HepG2 (cell line): ENCODE measurements at regions not wholly inside any gene's neighbourhood (a gene's known extent, or its start where the extent isn't known, plus 50 kb on each side); places are given as distances from the start of the nearest gene placed in this dataset.

Experiments used
- ARNTL ChIP-seq: sonication (generic); formaldehyde crosslinking; IDR thresholded peaks from 2 replicates; pipeline ENCODE4 v1.4.0; 2020; ENCODE audit warnings: mild to moderate bottlenecking, missing genetic modification reagents
- ATF3 ChIP-seq: sonication (generic); formaldehyde crosslinking; IDR thresholded peaks from 2 replicates; pipeline ENCODE4 v1.4.0; 2020; ENCODE audit warnings: missing genetic modification reagents
- GABPB1 ChIP-seq: IDR thresholded peaks from 2 replicates; pipeline ENCODE4 v1.6.1; 2016; ENCODE audit warnings: mild to moderate bottlenecking, missing genetic modification reagents, moderate library complexity, missing compliant biosample characterization
- PCBP2 ChIP-seq: fragments of 200-400 bp; formaldehyde crosslinking; optimal IDR thresholded peaks from 2 replicates; pipeline ENCODE3; 2018; ENCODE audit warnings: low read length, low read depth; ENCODE audit not compliant: poor library complexity, severe bottlenecking
- POLR2A ChIP-seq, 2 experiments: IDR thresholded peaks; 2 replicates each; pipeline ENCODE4 v1.6.1; 2011; ENCODE audit warnings: low read depth in 2 of 2, low read length in 2 of 2, mild to moderate bottlenecking in 1 of 2, moderate library complexity in 1 of 2; ENCODE audit not compliant: insufficient read depth in 1 of 2
- PRDM10 ChIP-seq: sonication (generic); formaldehyde crosslinking; IDR thresholded peaks from 2 replicates; pipeline ENCODE4 v1.4.0; 2020; ENCODE audit warnings: low read depth, missing genetic modification reagents
- REPIN1 ChIP-seq: sonication (generic); formaldehyde crosslinking; IDR thresholded peaks from 2 replicates; pipeline ENCODE4 v1.8.0; 2022; ENCODE audit warnings: missing genetic modification reagents, low read depth, mild to moderate bottlenecking, borderline replicate concordance
- SOX13 ChIP-seq, 3 experiments: fragments of 450-650 bp in 1 of 3; sonication (generic) in 1 of 3; formaldehyde crosslinking in 1 of 3; IDR thresholded peaks in 2 of 3; conservative IDR thresholded peaks in 1 of 3; 2 replicates each; pipeline versions ENCODE4 v1.5.0 to v1.6.1; 2016 to 2020; ENCODE audit warnings: antibody characterized with exemption in 1 of 3, mild to moderate bottlenecking in 1 of 3, missing compliant biosample characterization in 1 of 3, missing genetic modification reagents in 1 of 3, moderate library complexity in 1 of 3
- SOX6 ChIP-seq, 2 experiments: fragments of 450-650 bp in 1 of 2; sonication (generic) in 1 of 2; formaldehyde crosslinking in 1 of 2; IDR thresholded peaks; 2 replicates each; pipeline versions ENCODE4 v1.4.0 to v1.6.1; 2017 to 2020; ENCODE audit warnings: antibody characterized with exemption in 1 of 2, mild to moderate bottlenecking in 1 of 2, missing genetic modification reagents in 1 of 2
- SRSF9 ChIP-seq: fragments of 200-400 bp; formaldehyde crosslinking; IDR thresholded peaks from 2 replicates; pipeline ENCODE4 v1.6.1; 2018; ENCODE audit warnings: borderline replicate concordance, mild to moderate bottlenecking, low read depth, low read length; ENCODE audit not compliant: insufficient read depth, poor library complexity, severe bottlenecking
- SUZ12 ChIP-seq: fragments of 150-350 bp; IDR thresholded peaks from 2 replicates; pipeline ENCODE4 v1.6.1; 2014; ENCODE audit warnings: low read depth, low read length
- TBX2 ChIP-seq: sonication (generic); formaldehyde crosslinking; IDR thresholded peaks from 2 replicates; pipeline ENCODE4 v1.5.0; 2020; ENCODE audit warnings: missing genetic modification reagents, mild to moderate bottlenecking, borderline replicate concordance
- TERF1 ChIP-seq: sonication (generic); formaldehyde crosslinking; IDR thresholded peaks from 2 replicates; pipeline ENCODE4 v1.8.0; 2022; ENCODE audit warnings: mild to moderate bottlenecking, missing genetic modification reagents, moderate library complexity
- ZNF567 ChIP-seq: sonication (generic); formaldehyde crosslinking; IDR thresholded peaks from 2 replicates; pipeline ENCODE4 v1.8.1; 2023; ENCODE audit warnings: mild to moderate bottlenecking, missing genetic modification reagents, borderline replicate concordance
- TF ChIP-seq, protein P1 (sequence below), 2 experiments: sonication (generic) in 1 of 2; formaldehyde crosslinking in 1 of 2; IDR thresholded peaks; 2 replicates each; pipeline versions ENCODE4 v1.5.1 to v1.6.1; 2011 to 2020; ENCODE audit warnings: borderline replicate concordance in 1 of 2, low read depth in 1 of 2, low read length in 1 of 2, mild to moderate bottlenecking in 1 of 2, missing genetic modification reagents in 1 of 2, moderate library complexity in 1 of 2
- TF ChIP-seq, protein P2 (sequence below): sonication (generic); formaldehyde crosslinking; conservative IDR thresholded peaks from 2 replicates; pipeline ENCODE4 v1.4.0; 2020; ENCODE audit warnings: missing genetic modification reagents

DNA sequence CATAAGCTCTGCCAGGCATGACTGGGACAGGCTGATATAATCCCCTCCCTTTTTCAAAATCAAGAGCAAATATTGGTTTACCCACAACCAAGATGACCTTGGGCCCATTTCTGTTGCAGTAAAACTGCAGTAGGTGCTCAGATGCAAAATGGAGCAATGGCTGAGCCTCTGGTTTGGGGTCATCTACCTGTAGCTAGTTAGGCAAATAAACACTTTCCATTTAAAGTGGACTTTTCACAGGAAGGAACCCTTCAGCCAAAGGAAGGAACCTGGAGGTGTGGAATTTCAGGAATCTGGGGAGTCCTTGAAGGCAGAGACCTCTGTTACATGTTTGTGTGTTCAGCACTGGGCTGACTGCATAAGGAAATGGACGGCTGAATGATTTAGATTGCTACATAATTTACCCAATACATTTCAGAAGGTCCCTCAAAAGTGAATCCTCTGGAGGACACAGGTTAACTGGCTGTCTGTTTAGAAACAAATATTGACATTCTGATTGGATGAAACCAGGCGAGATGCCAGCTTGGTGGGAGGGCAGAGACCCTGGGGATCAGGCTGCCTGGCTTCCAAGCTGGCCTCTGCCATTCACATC, 170.1 kb upstream of the ZNF618 start (continued):
- TF ChIP-seq SUZ12, result no peak
- no peak for TF ChIP-seq ARNTL (CRISPR knock-in tag)
- no peak for TF ChIP-seq POLR2A (IDR thresholded peaks at IDR 0.05; ENCODE audit: insufficient read depth in 1 of 2, low read depth in 2 of 2, low read length in 2 of 2)
- TF ChIP-seq SOX6 (IDR thresholded peaks at IDR 0.05), result no peak
- TF ChIP-seq SOX6 (CRISPR knock-in tag; IDR thresholded peaks at IDR 0.05), result peak; percentile 69
- TF ChIP-seq TBX2 (CRISPR knock-in tag), result peak; percentile 70; the same call in 1 of the 2 replicates
- TF ChIP-seq SRSF9, result no peak
- TF ChIP-seq, protein P1, sequence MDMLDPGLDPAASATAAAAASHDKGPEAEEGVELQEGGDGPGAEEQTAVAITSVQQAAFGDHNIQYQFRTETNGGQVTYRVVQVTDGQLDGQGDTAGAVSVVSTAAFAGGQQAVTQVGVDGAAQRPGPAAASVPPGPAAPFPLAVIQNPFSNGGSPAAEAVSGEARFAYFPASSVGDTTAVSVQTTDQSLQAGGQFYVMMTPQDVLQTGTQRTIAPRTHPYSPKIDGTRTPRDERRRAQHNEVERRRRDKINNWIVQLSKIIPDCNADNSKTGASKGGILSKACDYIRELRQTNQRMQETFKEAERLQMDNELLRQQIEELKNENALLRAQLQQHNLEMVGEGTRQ (IDR thresholded peaks at IDR 0.05; ENCODE audit: low read depth, low read length), result no peak
- TF ChIP-seq, protein P1 (CRISPR knock-in tag; IDR thresholded peaks at IDR 0.05; ENCODE audit: borderline replicate concordance), result no peak
- no peak for TF ChIP-seq ZNF567 (CRISPR knock-in tag)
- TF ChIP-seq GABPB1 (CRISPR knock-in tag), result no peak
- 0 out of 2 replicates have a peak, but pooled peaks have one; percentile 22 for TF ChIP-seq REPIN1
- no peak for TF ChIP-seq PRDM10
- TF ChIP-seq PCBP2, result no peak
- TF ChIP-seq, protein P2, sequence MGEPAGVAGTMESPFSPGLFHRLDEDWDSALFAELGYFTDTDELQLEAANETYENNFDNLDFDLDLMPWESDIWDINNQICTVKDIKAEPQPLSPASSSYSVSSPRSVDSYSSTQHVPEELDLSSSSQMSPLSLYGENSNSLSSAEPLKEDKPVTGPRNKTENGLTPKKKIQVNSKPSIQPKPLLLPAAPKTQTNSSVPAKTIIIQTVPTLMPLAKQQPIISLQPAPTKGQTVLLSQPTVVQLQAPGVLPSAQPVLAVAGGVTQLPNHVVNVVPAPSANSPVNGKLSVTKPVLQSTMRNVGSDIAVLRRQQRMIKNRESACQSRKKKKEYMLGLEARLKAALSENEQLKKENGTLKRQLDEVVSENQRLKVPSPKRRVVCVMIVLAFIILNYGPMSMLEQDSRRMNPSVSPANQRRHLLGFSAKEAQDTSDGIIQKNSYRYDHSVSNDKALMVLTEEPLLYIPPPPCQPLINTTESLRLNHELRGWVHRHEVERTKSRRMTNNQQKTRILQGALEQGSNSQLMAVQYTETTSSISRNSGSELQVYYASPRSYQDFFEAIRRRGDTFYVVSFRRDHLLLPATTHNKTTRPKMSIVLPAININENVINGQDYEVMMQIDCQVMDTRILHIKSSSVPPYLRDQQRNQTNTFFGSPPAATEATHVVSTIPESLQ, result 0 out of 2 replicates have a peak, but pooled peaks have one; percentile 18
- no peak for TF ChIP-seq SOX13 (IDR thresholded peaks at IDR 0.05)
- peak in 1 of 2 experiments; percentile 35; a peak in 2 of 4 replicates for TF ChIP-seq SOX13 (CRISPR knock-in tag; conservative IDR thresholded peaks at IDR 0.05 in 1 of 2, IDR thresholded peaks at IDR 0.05 in 1 of 2)
- no peak for TF ChIP-seq TERF1
- TF ChIP-seq ATF3 (CRISPR knock-in tag), result no peak
